ENCODE measurements at regions not wholly inside any gene's neighbourhood (a gene's known extent, or its start where the extent isn't known, plus 50 kb on each side); places are given as distances from the start of the nearest gene placed in this dataset.
A peak's percentile ranks its signal among the peaks of the same experiment; 100 is the strongest.
"Not testable (repeated sequence)": the region's sequence is repeated elsewhere in the genome, so short reads cannot be mapped to it uniquely, and the experiment has no call there.

GRCh38 chr21:8419925-8420560 is 2101.3 kb upstream of the TPTE start:
- DNase-seq; H3K36me3 Mint-ChIP-seq; H2AFZ ChIP-seq (ENCODE audit: insufficient read depth, low read depth, low read length, poor library complexity, severe bottlenecking); H3K27me3 Mint-ChIP-seq (ENCODE audit: low read depth in 3 of 3); H3K27me3 ChIP-seq (ENCODE audit: control insufficient read depth in 2 of 2, insufficient read depth in 2 of 2, low read length in 2 of 2); H3K4me1 Mint-ChIP-seq; H3K27ac Mint-ChIP-seq; H3K27ac ChIP-seq (ENCODE audit: low read depth in 1 of 2, low read length in 2 of 2); H3K4me1 ChIP-seq (ENCODE audit: control insufficient read depth in 1 of 2, insufficient read depth in 2 of 2, low read length in 2 of 2); H3K36me3 ChIP-seq (replicated peaks in 1 of 2; ENCODE audit: control insufficient read depth in 1 of 2, insufficient read depth in 2 of 2, low read length in 2 of 2); H3K9me3 ChIP-seq (replicated peaks in 1 of 2; ENCODE audit: control insufficient read depth in 1 of 2, insufficient read depth in 1 of 2, low read length in 2 of 2); intact Hi-C loops (cut with micrococcal nuclease); H3K4me3 ChIP-seq (replicated peaks in 1 of 3; ENCODE audit: low read depth in 2 of 3, low read length in 3 of 3); H3K9me3 Mint-ChIP-seq; H3K9ac ChIP-seq (ENCODE audit: insufficient read depth, low read length, poor library complexity, severe bottlenecking); H4K20me1 ChIP-seq (ENCODE audit: insufficient read depth, low read length); H3K79me2 ChIP-seq (ENCODE audit: insufficient read depth, low read length); H3K4me2 ChIP-seq (replicated peaks; ENCODE audit: extremely low read depth, low read length, poor library complexity, severe bottlenecking): not testable (repeated sequence)
- WGBS (ENCODE audit: insufficient coverage): no CpG with 5 or more reads among the region's 2 CpGs
- H3K4me3 Mint-ChIP-seq: peak overlapping the region in 1 of 2 donors; percentile 17

- H2AFZ ChIP-seq (ENCODE audit: insufficient read depth, low read depth, low read length, poor library complexity, severe bottlenecking); H3K4me1 ChIP-seq (ENCODE audit: control insufficient read depth in 1 of 2, insufficient read depth in 2 of 2, low read length in 2 of 2); intact Hi-C loops (cut with micrococcal nuclease): not testable (repeated sequence)
These were observed 2093.4 kb upstream of the TPTE start for GRCh38 chr21:8427790-8428667.

GRCh38 chr21:8428668-8429456 is 2092.5 kb upstream of the TPTE start:
- H3K27ac Mint-ChIP-seq; H3K9ac ChIP-seq (ENCODE audit: insufficient read depth, low read length, poor library complexity, severe bottlenecking); DNase-seq; H3K4me3 ChIP-seq (replicated peaks in 1 of 3; ENCODE audit: low read depth in 2 of 3, low read length in 3 of 3); intact Hi-C loops (cut with micrococcal nuclease); H3K27me3 ChIP-seq (ENCODE audit: control insufficient read depth in 2 of 2, insufficient read depth in 2 of 2, low read length in 2 of 2); H4K20me1 ChIP-seq (ENCODE audit: insufficient read depth, low read length); H3K9me3 ChIP-seq (replicated peaks in 1 of 2; ENCODE audit: control insufficient read depth in 1 of 2, insufficient read depth in 1 of 2, low read length in 2 of 2); H3K27me3 Mint-ChIP-seq (ENCODE audit: low read depth in 3 of 3); H3K4me1 ChIP-seq (ENCODE audit: control insufficient read depth in 1 of 2, insufficient read depth in 2 of 2, low read length in 2 of 2); H3K36me3 Mint-ChIP-seq; H3K36me3 ChIP-seq (replicated peaks in 1 of 2; ENCODE audit: control insufficient read depth in 1 of 2, insufficient read depth in 2 of 2, low read length in 2 of 2); H3K79me2 ChIP-seq (ENCODE audit: insufficient read depth, low read length); H3K4me3 Mint-ChIP-seq; H3K27ac ChIP-seq (ENCODE audit: low read depth in 1 of 2, low read length in 2 of 2); H3K4me2 ChIP-seq (replicated peaks; ENCODE audit: extremely low read depth, low read length, poor library complexity, severe bottlenecking); H2AFZ ChIP-seq (ENCODE audit: insufficient read depth, low read depth, low read length, poor library complexity, severe bottlenecking); H3K4me1 Mint-ChIP-seq; H3K9me3 Mint-ChIP-seq: not testable (repeated sequence)
- WGBS (ENCODE audit: insufficient coverage): no CpG with 5 or more reads among the region's 43 CpGs

More at GRCh38 chr21:8427790-8428667, 2093.4 kb upstream of the TPTE start:
- not testable (repeated sequence) for H3K79me2 ChIP-seq (ENCODE audit: insufficient read depth, low read length); H3K4me2 ChIP-seq (replicated peaks; ENCODE audit: extremely low read depth, low read length, poor library complexity, severe bottlenecking); H3K4me3 Mint-ChIP-seq; H3K4me3 ChIP-seq (replicated peaks in 1 of 3; ENCODE audit: low read depth in 2 of 3, low read length in 3 of 3); H3K36me3 Mint-ChIP-seq; H3K27me3 Mint-ChIP-seq (ENCODE audit: low read depth in 3 of 3); DNase-seq; H3K36me3 ChIP-seq (replicated peaks in 1 of 2; ENCODE audit: control insufficient read depth in 1 of 2, insufficient read depth in 2 of 2, low read length in 2 of 2); H4K20me1 ChIP-seq (ENCODE audit: insufficient read depth, low read length); H3K27me3 ChIP-seq (ENCODE audit: control insufficient read depth in 2 of 2, insufficient read depth in 2 of 2, low read length in 2 of 2); H3K9ac ChIP-seq (ENCODE audit: insufficient read depth, low read length, poor library complexity, severe bottlenecking); H3K9me3 ChIP-seq (replicated peaks in 1 of 2; ENCODE audit: control insufficient read depth in 1 of 2, insufficient read depth in 1 of 2, low read length in 2 of 2); H3K27ac ChIP-seq (ENCODE audit: low read depth in 1 of 2, low read length in 2 of 2); H3K9me3 Mint-ChIP-seq; H3K27ac Mint-ChIP-seq; H3K4me1 Mint-ChIP-seq
- no CpG with 5 or more reads among the region's 47 CpGs for whole genome bisulfite sequencing (ENCODE audit: insufficient coverage)

GRCh38 chr21:8434710-8435109 is 2086.7 kb upstream of the TPTE start:
- H3K9ac ChIP-seq (ENCODE audit: insufficient read depth, low read length, poor library complexity, severe bottlenecking); H3K9me3 Mint-ChIP-seq; H3K4me1 ChIP-seq (ENCODE audit: control insufficient read depth in 1 of 2, insufficient read depth in 2 of 2, low read length in 2 of 2); H3K27ac Mint-ChIP-seq; H3K4me3 Mint-ChIP-seq; H3K4me2 ChIP-seq (replicated peaks; ENCODE audit: extremely low read depth, low read length, poor library complexity, severe bottlenecking); H3K36me3 ChIP-seq (replicated peaks in 1 of 2; ENCODE audit: control insufficient read depth in 1 of 2, insufficient read depth in 2 of 2, low read length in 2 of 2); H3K4me3 ChIP-seq (replicated peaks in 1 of 3; ENCODE audit: low read depth in 2 of 3, low read length in 3 of 3); H3K9me3 ChIP-seq (replicated peaks in 1 of 2; ENCODE audit: control insufficient read depth in 1 of 2, insufficient read depth in 1 of 2, low read length in 2 of 2); intact Hi-C loops (cut with micrococcal nuclease); H4K20me1 ChIP-seq (ENCODE audit: insufficient read depth, low read length); H3K4me1 Mint-ChIP-seq; H3K36me3 Mint-ChIP-seq; H3K27me3 ChIP-seq (ENCODE audit: control insufficient read depth in 2 of 2, insufficient read depth in 2 of 2, low read length in 2 of 2); H3K27ac ChIP-seq (ENCODE audit: low read depth in 1 of 2, low read length in 2 of 2); H3K27me3 Mint-ChIP-seq (ENCODE audit: low read depth in 3 of 3); H3K79me2 ChIP-seq (ENCODE audit: insufficient read depth, low read length); H2AFZ ChIP-seq (ENCODE audit: insufficient read depth, low read depth, low read length, poor library complexity, severe bottlenecking); DNase-seq: not testable (repeated sequence)
- no CpG with 5 or more reads among the region's 64 CpGs for WGBS (ENCODE audit: insufficient coverage)
